Activated T-cell treated with anti-CD3 and anti-CD28 coated beads, Interleukin-2, amount 50 U/mL, for 72 hours (primary cell): ENCODE measurements at regions not wholly inside any gene's neighbourhood (a gene's known extent, or its start where the extent isn't known, plus 50 kb on each side); places are given as distances from the start of the nearest gene placed in this dataset.
"Not testable (repeated sequence)": the region's sequence is repeated elsewhere in the genome, so short reads cannot be mapped to it uniquely, and the experiment has no call there.

Experiments
- ATAC-seq, 2 donors: fragments of 150-1000 bp; cut with Tn5 transposase; replicated peaks in 1 of 2; 2 replicates each; pipeline ENCODE4 v1.10.0; 2021; ENCODE audit warnings: moderate library complexity in 2 of 2, mild to moderate bottlenecking in 1 of 2
- DNase-seq, 2 donors: peaks; one replicate each; pipeline ENCODE4 v3.0.0; 2021 to 2022; ENCODE audit warnings: mixed read lengths in 1 of 2
- H3K27ac Mint-ChIP-seq: one replicate; pipeline ENCODE4 v1.8.0; 2022; ENCODE audit warnings: mild to moderate bottlenecking, moderate library complexity, mixed read lengths
- H3K27me3 Mint-ChIP-seq: one replicate; pipeline ENCODE4 v1.8.0; 2022; ENCODE audit warnings: low read depth, mixed read lengths
- H3K36me3 Mint-ChIP-seq, 2 donors: one replicate each; pipeline ENCODE4 v1.8.0; 2022; ENCODE audit warnings: mixed read lengths in 2 of 2, mild to moderate bottlenecking in 1 of 2; ENCODE audit not compliant: insufficient read depth in 2 of 2
- H3K4me1 Mint-ChIP-seq: one replicate; pipeline ENCODE4 v1.8.0; 2022; ENCODE audit warnings: low read depth, mixed read lengths
- H3K4me3 Mint-ChIP-seq, 2 donors: one replicate each; pipeline ENCODE4 v1.8.0; 2022; ENCODE audit warnings: mild to moderate bottlenecking in 2 of 2, mixed read lengths in 2 of 2, moderate library complexity in 2 of 2
- H3K9me3 Mint-ChIP-seq, 2 donors: one replicate each; pipeline ENCODE4 v1.8.0; 2022; ENCODE audit warnings: mixed read lengths in 2 of 2

DNA sequence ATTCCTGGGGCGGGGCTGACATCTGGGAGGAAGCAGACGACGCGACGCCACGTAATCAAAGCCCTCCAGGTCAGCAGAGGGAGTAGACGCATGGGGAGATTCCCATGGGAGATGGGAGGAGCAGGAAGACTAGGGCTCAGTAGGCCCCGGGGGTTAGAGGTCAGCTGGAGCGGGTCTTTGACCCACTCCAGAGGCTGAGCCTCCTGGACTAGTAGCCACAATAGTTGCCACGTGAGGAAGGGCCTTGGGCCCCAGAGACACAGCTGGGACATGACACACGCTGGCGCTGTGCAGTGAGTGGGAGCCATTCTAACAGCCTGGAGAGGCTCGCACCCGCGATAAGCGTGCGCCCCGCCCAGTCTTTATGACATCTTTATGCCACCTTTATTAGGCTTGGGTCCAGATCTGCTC, 95.7 kb upstream of the AMZ2 start:
- no peaks in the 10 kb centered on the region for H3K9me3 Mint-ChIP-seq
- DNase-seq (no peak), ATAC-seq (no peak)
- H3K27me3 Mint-ChIP-seq, result no peaks in the 10 kb centered on the region
- no peaks in the 10 kb centered on the region for H3K36me3 Mint-ChIP-seq
- no peak overlapping the region for H3K4me3 Mint-ChIP-seq
- H3K27ac Mint-ChIP-seq, result no peak overlapping the region
- no peaks in the 10 kb centered on the region for H3K4me1 Mint-ChIP-seq

DNA sequence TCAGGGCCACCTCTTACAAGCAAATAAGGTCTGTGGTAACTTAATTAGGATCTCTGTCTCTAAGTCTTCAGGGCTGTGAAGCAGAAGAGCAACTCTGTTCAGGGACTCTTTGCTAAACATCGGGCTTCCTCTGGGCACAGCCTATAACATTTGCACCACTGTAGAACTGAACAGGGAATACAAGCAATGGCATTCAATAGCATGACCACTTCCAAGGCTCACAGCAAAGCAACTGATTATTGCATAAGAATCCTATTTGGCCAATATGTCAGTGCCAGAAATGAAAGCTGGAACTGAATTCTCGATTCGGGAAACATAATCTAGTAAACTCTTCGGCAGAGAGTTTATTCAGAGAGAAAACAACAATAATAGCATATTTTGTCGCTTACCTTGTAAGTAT, 92.2 kb upstream of the AMZ2 start:
- H3K4me3 Mint-ChIP-seq, result no peak overlapping the region
- ATAC-seq, result no peak

DNA sequence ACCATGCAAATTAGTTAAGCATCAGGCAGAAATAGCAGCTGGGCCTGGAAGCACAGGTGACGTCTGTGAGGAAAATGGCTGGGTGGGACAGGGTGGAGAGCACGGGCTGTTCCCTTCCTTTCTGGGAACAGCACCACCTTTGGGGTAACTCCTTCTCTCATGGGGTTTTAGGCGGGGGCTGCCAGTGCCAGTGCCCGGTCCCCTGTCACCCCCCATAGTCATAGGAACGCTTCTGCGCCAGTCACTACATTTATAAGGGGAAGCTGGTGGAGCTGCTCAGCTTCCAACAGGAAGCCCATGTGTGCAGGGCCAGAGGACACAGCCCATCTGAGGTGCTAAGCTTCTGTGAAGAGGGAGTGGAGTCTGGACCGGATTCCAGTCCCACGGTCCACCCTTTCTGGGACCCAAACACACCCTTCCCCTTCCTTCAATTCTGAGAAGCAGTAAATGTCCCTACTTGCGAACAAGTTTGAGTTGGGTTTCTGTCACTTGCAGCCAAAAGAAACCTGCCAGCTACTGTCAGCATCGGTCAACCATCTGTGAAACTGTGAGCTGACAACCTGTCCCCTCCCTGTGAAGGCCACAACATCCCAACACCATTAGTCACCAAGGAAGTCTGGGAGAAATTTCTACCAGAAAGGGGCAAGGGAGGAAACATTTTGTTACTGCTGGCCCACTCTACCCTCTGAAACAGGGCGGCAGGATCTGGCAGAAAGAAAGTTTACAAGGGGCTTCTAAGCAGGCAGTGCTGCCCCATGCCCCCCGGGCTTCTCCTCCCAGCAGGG, 86.0 kb upstream of the AMZ2 start:
- Mint-ChIP-seq H3K36me3 (no peaks in the 10 kb centered on the region), H3K4me3 (no peak overlapping the region), H3K27me3 (no peaks in the 10 kb centered on the region), H3K27ac (no peak overlapping the region), H3K4me1 (peaks cover 5% of the 10 kb centered on the region), H3K9me3 (no peaks in the 10 kb centered on the region)
- no peak for DNase-seq
- no peak for ATAC-seq

More for the DNA sequence above, 92.2 kb upstream of the AMZ2 start:
- H3K27me3 Mint-ChIP-seq, result no peaks in the 10 kb centered on the region
- no peaks in the 10 kb centered on the region for H3K36me3 Mint-ChIP-seq
- DNase-seq, result no peak
- no peaks in the 10 kb centered on the region for H3K4me1 Mint-ChIP-seq
- H3K9me3 Mint-ChIP-seq, result no peaks in the 10 kb centered on the region
- no peak overlapping the region for H3K27ac Mint-ChIP-seq

DNA sequence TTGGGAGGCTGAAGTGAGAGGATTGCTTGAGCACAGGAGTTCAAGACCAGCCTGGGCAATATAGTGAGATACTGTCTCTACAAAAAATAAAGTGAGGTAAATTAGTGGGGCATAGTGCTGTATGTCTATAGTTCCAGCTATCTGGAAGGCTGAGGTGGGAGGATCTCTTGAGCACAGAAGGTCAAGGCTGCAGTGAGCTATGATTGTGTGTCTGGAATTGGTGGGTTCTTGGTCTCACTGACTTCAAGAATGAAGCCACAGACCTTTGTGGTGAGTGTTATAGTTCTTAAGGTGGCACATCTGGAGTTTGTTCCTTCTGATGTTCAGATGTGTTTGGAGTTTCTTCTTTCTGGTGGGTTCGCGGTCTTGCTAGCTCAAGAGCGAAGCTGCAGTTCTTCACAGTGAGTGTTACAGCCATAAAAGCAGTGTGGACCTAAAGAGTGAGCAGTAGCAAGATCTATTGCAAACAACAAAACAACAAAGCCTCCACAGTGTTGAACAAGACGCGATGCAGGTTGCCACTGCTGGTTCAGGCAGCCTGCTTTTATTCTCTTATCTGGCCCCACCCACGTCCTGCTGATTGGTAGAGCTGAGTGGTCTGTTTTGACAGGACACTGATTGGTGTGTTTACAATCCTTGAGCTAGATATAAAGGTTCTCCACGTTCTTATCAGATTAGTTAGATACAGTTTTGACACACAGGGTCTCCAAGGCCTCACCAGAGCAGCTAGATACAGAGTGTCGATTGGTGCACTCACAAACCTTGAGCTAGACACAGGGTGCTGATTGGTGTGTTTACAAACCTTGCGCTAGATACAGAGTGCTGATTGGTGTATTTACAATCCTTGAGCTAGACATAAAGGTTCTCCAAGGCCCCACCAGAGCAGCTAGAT, 79.3 kb upstream of the AMZ2 start:
- H3K9me3 Mint-ChIP-seq, H3K36me3 Mint-ChIP-seq, H3K27me3 Mint-ChIP-seq, H3K27ac Mint-ChIP-seq: not testable (repeated sequence)
- ATAC-seq (peak in 1 of 2 donors; percentile 56), DNase-seq (peak in 1 of 2 donors; percentile 22)
- Mint-ChIP-seq H3K4me1 (peaks cover 33% of the 10 kb centered on the region), H3K4me3 (peak overlapping the region; percentile 12 to 18)

GRCh38 chr17:68169165-68169821, 78.5 kb upstream of the AMZ2 start:
- Mint-ChIP-seq H3K4me3 (peak overlapping the region in 1 of 2 donors; percentile 18), H3K4me1 (peaks cover 33% of the 10 kb centered on the region)
- ATAC-seq, H3K9me3 Mint-ChIP-seq, H3K36me3 Mint-ChIP-seq, H3K27me3 Mint-ChIP-seq, H3K27ac Mint-ChIP-seq, DNase-seq: not testable (repeated sequence)

DNA sequence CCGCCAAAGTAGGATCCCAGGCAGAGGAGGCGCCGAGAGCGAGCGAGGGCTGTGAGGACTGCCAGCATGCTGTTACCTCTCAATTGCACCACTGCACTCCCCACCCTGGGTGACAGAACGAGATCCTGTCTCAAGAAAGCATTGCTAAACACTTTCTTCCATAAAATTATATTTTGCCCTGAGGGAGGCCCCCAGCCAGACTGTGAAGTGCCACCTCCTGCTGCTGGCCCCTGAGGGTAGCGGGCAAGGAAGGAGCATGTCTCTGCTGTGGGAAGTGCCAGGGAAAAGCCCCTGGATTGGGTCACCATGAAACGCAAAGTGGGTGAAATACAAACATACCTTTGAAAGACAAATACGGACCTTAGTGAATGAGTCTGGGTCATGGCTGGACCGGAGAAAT, 78.0 kb upstream of the AMZ2 start:
- Mint-ChIP-seq H3K36me3 (no peaks in the 10 kb centered on the region), H3K27ac (no peak overlapping the region), H3K4me1 (peaks cover 32% of the 10 kb centered on the region), H3K4me3 (no peak overlapping the region), H3K9me3 (no peaks in the 10 kb centered on the region), H3K27me3 (no peaks in the 10 kb centered on the region)
- no peak for DNase-seq
- ATAC-seq, result no peak

GRCh38 chr17:68170246-68170645, 77.6 kb upstream of the AMZ2 start:
- H3K36me3 Mint-ChIP-seq, result no peaks in the 10 kb centered on the region
- no peak for ATAC-seq
- H3K27ac Mint-ChIP-seq, result no peak overlapping the region
- no peaks in the 10 kb centered on the region for H3K9me3 Mint-ChIP-seq
- peaks cover 28% of the 10 kb centered on the region for H3K4me1 Mint-ChIP-seq
- no peak overlapping the region for H3K4me3 Mint-ChIP-seq
- DNase-seq, result no peak
- H3K27me3 Mint-ChIP-seq, result no peaks in the 10 kb centered on the region

- no peaks in the 10 kb centered on the region for H3K9me3 Mint-ChIP-seq
- DNase-seq (peak; percentile 71 to 73), ATAC-seq (peak; percentile 56 to 73)
- no peak overlapping the region for H3K27ac Mint-ChIP-seq
- H3K27me3 Mint-ChIP-seq, result no peaks in the 10 kb centered on the region
- peaks cover 24% of the 10 kb centered on the region for H3K4me1 Mint-ChIP-seq
- no peak overlapping the region for H3K4me3 Mint-ChIP-seq
- no peaks in the 10 kb centered on the region for H3K36me3 Mint-ChIP-seq
Observed at GRCh38 chr17:68172461-68172954, 75.3 kb upstream of the AMZ2 start.

DNA sequence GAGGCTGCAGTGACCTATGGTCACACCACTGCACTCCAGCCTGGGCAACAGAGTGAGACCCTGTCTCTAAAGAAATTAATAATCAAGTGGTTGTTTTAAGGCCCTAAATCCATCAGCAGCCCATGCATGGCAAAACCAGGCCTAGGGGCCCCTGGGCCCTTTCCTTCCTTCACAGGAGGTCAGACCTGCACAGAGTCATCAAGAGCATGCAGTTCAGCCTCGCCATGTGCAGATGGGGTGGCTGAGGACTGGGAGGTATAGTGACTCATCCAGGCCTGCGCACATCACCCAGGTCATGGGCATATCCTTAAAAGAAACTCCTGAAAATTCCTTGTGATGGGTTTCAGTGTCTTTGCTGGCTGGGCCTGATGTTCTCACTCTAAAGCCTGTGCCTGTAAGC, 72.4 kb upstream of the AMZ2 start:
- no peaks in the 10 kb centered on the region for H3K36me3 Mint-ChIP-seq

GRCh38 chr17:68175905-68176304, 71.9 kb upstream of the AMZ2 start:
- H3K27me3 Mint-ChIP-seq, result no peaks in the 10 kb centered on the region
- H3K27ac Mint-ChIP-seq, result no peak overlapping the region
- H3K36me3 Mint-ChIP-seq, result no peaks in the 10 kb centered on the region
- peaks cover 14% of the 10 kb centered on the region for H3K4me1 Mint-ChIP-seq
- DNase-seq (no peak), ATAC-seq (no peak)
- no peak overlapping the region for H3K4me3 Mint-ChIP-seq
- H3K9me3 Mint-ChIP-seq, result no peaks in the 10 kb centered on the region

More for the DNA sequence above, 72.4 kb upstream of the AMZ2 start:
- DNase-seq, result no peak
- Mint-ChIP-seq H3K27ac (no peak overlapping the region), H3K27me3 (no peaks in the 10 kb centered on the region), H3K4me1 (peaks cover 9% of the 10 kb centered on the region), H3K9me3 (no peaks in the 10 kb centered on the region), H3K4me3 (no peak overlapping the region)
- ATAC-seq, result no peak

GRCh38 chr17:68176718-68177117, 71.1 kb upstream of the AMZ2 start:
- Mint-ChIP-seq H3K9me3 (no peaks in the 10 kb centered on the region), H3K4me1 (peaks cover 20% of the 10 kb centered on the region), H3K27ac (no peak overlapping the region), H3K27me3 (no peaks in the 10 kb centered on the region), H3K4me3 (no peak overlapping the region), H3K36me3 (no peaks in the 10 kb centered on the region)
- DNase-seq (no peak), ATAC-seq (no peak)

DNA sequence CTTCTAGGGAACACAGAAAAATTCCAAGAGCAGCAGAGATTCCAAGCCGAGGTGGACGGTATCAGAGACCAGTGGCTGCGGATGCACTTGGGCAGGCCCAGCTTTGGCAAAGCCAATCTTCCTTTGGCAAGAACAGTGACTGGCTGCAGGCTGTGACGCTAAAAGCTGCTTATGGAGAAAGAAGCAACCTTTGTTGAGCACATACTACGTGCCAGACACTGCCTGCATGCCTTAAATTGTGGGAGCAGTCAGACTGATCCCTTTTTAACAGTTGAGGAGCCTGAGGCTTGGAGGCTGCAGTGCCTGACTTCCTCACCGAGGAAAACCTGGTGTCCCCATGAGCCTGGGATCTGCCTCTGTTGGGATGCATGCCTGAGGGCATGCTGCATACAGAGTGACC, 69.0 kb upstream of the AMZ2 start:
- Mint-ChIP-seq H3K4me3 (no peak overlapping the region), H3K27me3 (no peaks in the 10 kb centered on the region), H3K27ac (no peak overlapping the region), H3K4me1 (peaks cover 33% of the 10 kb centered on the region), H3K9me3 (no peaks in the 10 kb centered on the region), H3K36me3 (no peaks in the 10 kb centered on the region)
- ATAC-seq (no peak), DNase-seq (no peak)
